Colonic mucosa (tissue), 4 donors: ENCODE measurements at regions not wholly inside any gene's neighbourhood (a gene's known extent, or its start where the extent isn't known, plus 50 kb on each side); places are given as distances from the start of the nearest gene placed in this dataset.

Source experiments
- DNase-seq: peaks from one replicate; pipeline ENCODE4 v3.0.0-alpha.2; 2020
- H3K27ac ChIP-seq: fragments of 200-600 bp; one replicate; pipeline ENCODE4 v1.8.0; 2021
- H3K27me3 ChIP-seq: fragments of 200-600 bp; one replicate; pipeline ENCODE4 v1.8.0; 2021
- H3K36me3 ChIP-seq: fragments of 200-600 bp; one replicate; pipeline ENCODE4 v1.8.0; 2021
- H3K4me1 ChIP-seq: fragments of 200-600 bp; one replicate; pipeline ENCODE4 v1.8.0; 2021; ENCODE audit warnings: mild to moderate bottlenecking
- H3K4me3 ChIP-seq: fragments of 200-600 bp; one replicate; pipeline ENCODE4 v1.8.0; 2021
- H3K9ac ChIP-seq, 2 donors: one replicate each; pipeline ENCODE4 v1.7.0; 2013; ENCODE audit warnings: control low read depth in 2 of 2, low read depth in 2 of 2, low read length in 2 of 2
- H3K9me3 ChIP-seq: fragments of 200-600 bp; one replicate; pipeline ENCODE4 v1.8.0; 2021
- intact Hi-C: fragments of 100-400 bp; cut with DNase I; formaldehyde crosslinking; loops from one replicate; pipeline ENCODE4 v1.14.1; 2022
- TF ChIP-seq, protein P1 (sequence below): fragments of 200-600 bp; IDR thresholded peaks from one replicate; pipeline ENCODE4 v1.8.0; 2022; ENCODE audit warnings: antibody characterized with exemption, mild to moderate bottlenecking
- donor health status: healthy.
- donor health status: DM: no; HTN: no; CAD: no.
- donor health status: DM: no; HTN: no; CAD: no.

DNA sequence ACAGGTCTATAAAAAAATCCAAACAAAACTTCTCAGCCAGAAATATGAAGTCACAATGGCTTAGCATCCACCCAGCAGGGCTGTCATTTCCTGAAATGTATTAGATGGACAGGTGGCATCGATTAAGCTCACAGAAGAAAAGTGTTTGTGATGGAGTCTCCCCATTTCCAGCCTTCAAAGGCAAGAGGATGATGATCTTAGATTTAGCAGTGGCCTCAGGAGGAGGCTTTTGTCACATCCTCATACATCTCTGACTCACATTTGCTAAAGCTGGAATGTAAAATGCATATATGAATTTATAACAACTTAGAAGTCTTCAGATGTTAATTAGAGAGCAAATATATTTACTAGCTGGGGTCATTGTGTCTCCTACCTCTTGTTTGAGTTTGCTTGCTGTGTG is 441.9 kb downstream of the SPRY1 start:
- TF ChIP-seq, protein P1, sequence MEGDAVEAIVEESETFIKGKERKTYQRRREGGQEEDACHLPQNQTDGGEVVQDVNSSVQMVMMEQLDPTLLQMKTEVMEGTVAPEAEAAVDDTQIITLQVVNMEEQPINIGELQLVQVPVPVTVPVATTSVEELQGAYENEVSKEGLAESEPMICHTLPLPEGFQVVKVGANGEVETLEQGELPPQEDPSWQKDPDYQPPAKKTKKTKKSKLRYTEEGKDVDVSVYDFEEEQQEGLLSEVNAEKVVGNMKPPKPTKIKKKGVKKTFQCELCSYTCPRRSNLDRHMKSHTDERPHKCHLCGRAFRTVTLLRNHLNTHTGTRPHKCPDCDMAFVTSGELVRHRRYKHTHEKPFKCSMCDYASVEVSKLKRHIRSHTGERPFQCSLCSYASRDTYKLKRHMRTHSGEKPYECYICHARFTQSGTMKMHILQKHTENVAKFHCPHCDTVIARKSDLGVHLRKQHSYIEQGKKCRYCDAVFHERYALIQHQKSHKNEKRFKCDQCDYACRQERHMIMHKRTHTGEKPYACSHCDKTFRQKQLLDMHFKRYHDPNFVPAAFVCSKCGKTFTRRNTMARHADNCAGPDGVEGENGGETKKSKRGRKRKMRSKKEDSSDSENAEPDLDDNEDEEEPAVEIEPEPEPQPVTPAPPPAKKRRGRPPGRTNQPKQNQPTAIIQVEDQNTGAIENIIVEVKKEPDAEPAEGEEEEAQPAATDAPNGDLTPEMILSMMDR: no peak
- Histone ChIP-seq H3K9ac (no peak overlapping the region), H3K27ac (no peak overlapping the region), H3K4me3 (no peak overlapping the region), H3K27me3 (no peaks in the 10 kb centered on the region), H3K4me1 (no peaks in the 10 kb centered on the region), H3K36me3 (no peaks in the 10 kb centered on the region), H3K9me3 (no peaks in the 10 kb centered on the region)
- intact Hi-C loops: no loop called here
- DNase-seq: no peak

DNA sequence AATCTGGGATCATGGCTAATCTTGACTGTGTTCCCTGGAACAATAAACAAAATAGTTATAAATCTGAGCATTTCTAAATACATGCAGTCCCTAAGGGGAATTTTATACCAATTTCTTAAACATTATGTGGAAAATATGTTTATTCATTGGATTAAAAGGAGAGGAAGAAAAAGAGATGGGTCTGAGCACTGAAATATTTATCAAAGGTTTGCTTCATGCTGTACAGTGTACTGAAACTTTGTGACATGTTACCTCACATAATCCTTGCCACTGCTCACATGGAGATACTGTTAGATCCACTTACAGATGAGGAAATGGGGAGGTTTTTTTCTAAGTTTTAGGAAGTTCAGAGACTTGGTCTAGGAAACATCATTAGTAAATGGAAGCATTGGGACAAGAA is 443.6 kb downstream of the SPRY1 start:
- no peak overlapping the region for H3K9ac ChIP-seq
- no peaks in the 10 kb centered on the region for H3K27me3 ChIP-seq
- TF ChIP-seq, protein P1: no peak
- intact Hi-C loops: no loop called here
- no peak for DNase-seq
- H3K9me3 ChIP-seq: no peaks in the 10 kb centered on the region
- H3K36me3 ChIP-seq: no peaks in the 10 kb centered on the region
- H3K27ac ChIP-seq: no peak overlapping the region
- no peaks in the 10 kb centered on the region for H3K4me1 ChIP-seq
- H3K4me3 ChIP-seq: no peak overlapping the region

DNA sequence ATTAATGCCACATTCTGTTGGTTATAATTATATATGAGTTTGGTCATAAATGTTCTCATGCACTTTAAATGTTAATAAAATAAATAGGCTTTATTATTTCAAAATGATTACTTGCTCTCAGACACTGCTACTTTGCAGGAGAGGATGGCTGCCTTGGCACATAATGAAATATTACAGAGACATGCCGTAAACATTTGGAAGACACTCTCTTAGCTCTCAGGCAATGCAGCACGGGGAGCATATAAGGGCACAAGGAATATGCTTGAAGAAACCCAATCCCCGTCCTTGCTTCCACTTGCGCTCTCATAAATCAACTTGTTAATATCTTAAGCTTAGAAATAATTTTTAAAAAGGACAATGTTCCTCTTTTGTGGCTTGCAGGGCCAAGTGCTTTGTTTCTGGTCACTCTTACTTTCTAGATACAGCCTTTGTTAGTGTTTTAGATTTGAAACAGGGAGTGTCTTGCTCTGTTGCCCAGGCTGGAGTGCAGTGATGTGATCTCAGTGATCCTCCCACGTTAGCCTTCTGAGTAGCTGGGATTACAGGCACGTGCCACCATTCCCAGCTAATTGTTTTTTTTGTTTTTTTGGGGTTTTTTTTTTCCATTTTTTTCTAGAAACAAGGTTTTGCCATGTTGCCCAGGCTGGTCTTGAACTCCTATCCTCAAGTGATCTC is 445.0 kb downstream of the SPRY1 start:
- H3K36me3 ChIP-seq: no peaks in the 10 kb centered on the region
- H3K4me1 ChIP-seq: no peaks in the 10 kb centered on the region
- H3K27ac ChIP-seq: no peak overlapping the region
- no peak overlapping the region for H3K4me3 ChIP-seq
- H3K9ac ChIP-seq: no peak overlapping the region
- intact Hi-C loops: no loop called here
- no peaks in the 10 kb centered on the region for H3K27me3 ChIP-seq
- H3K9me3 ChIP-seq: no peaks in the 10 kb centered on the region
- TF ChIP-seq, protein P1: no peak
- no peak for DNase-seq

DNA sequence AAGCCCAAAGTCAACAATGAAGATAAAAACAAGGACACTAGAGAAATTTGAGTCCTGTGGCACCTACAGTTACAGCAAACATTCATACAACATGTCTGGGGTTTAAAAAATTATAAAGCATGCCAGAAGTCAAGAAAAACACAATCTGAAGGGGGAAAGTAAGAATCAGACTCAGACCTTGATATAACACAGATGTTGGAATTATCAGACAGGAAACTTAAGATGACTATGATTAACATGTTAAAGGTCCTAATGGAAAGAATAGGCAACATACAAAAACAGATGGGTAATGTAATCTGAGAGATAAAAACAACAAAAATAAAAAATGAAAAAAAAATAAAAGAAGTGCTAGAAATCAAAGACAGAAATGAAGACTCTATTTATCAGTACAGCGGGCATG is 446.5 kb downstream of the SPRY1 start:
- Histone ChIP-seq H3K36me3 (no peaks in the 10 kb centered on the region), H3K27ac (no peak overlapping the region), H3K27me3 (no peaks in the 10 kb centered on the region), H3K4me3 (no peak overlapping the region), H3K9me3 (no peaks in the 10 kb centered on the region), H3K9ac (no peak overlapping the region), H3K4me1 (no peaks in the 10 kb centered on the region)
- intact Hi-C loops: no loop called here
- TF ChIP-seq, protein P1: no peak
- no peak for DNase-seq

DNA sequence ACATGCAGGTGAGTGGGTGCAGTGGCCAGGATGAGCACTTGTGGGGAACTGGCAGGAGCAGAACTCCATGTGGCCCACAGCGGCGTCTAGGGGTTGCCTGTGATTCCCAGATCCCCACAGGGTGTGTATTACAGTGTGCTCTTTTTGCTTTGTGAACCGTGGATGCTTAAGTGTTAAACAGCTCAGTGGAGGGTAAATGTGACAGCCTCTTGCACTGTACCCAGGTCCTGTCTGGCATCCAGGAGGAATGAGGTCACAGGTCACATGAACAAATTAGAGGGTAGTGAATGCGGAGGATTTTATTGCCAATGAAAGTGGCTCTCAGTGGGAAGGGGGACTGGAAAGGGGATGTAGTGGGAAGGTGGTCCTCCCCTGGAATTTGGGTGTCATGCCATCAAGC is 447.8 kb downstream of the SPRY1 start:
- H3K9me3 ChIP-seq: no peaks in the 10 kb centered on the region
- DNase-seq: no peak
- no peaks in the 10 kb centered on the region for H3K27me3 ChIP-seq
- H3K4me3 ChIP-seq: no peak overlapping the region
- no peaks in the 10 kb centered on the region for H3K36me3 ChIP-seq
- H3K27ac ChIP-seq: no peak overlapping the region
- H3K9ac ChIP-seq: no peak overlapping the region
- intact Hi-C loops: no loop called here
- no peaks in the 10 kb centered on the region for H3K4me1 ChIP-seq
- TF ChIP-seq, protein P1: no peak
